Spleen (tissue), 11 donors: ENCODE measurements at regions not wholly inside any gene's neighbourhood (a gene's known extent, or its start where the extent isn't known, plus 50 kb on each side); places are given as distances from the start of the nearest gene placed in this dataset.

Experiments
- DNase-seq: peaks from one replicate; pipeline ENCODE4 v3.0.0-alpha.2; 2020
- H3K27ac ChIP-seq, 8 donors: fragments of 200-600 bp; sonication (generic) in 7 of 8; 1 replicate in 4 of 8; 2 replicates in 4 of 8; pipeline versions ENCODE4 v1.5.0 to v1.8.0; 2016 to 2021; ENCODE audit warnings: inconsistent platforms in 4 of 8, mild to moderate bottlenecking in 4 of 8, moderate library complexity in 1 of 8
- H3K27me3 ChIP-seq, 7 donors: fragments of 200-600 bp; sonication (generic) in 6 of 7; replicated peaks in 1 of 7; 1 replicate in 4 of 7; 2 replicates in 3 of 7; pipeline versions ENCODE4 v1.5.0 to v1.8.0; 2016 to 2021; ENCODE audit warnings: inconsistent platforms in 3 of 7, mild to moderate bottlenecking in 1 of 7
- H3K36me3 ChIP-seq, 6 donors: fragments of 200-600 bp; sonication (generic) in 5 of 6; 1 replicate in 4 of 6; 2 replicates in 2 of 6; pipeline versions ENCODE4 v1.5.0 to v1.8.0; 2016 to 2021; ENCODE audit warnings: inconsistent platforms in 2 of 6
- H3K4me1 ChIP-seq, 6 donors: fragments of 200-600 bp; sonication (generic) in 5 of 6; 1 replicate in 3 of 6; 2 replicates in 3 of 6; pipeline versions ENCODE4 v1.5.0 to v1.8.0; 2016 to 2021; ENCODE audit warnings: inconsistent platforms in 3 of 6
- H3K4me3 ChIP-seq, 8 donors: fragments of 200-600 bp; sonication (generic) in 7 of 8; 1 replicate in 4 of 8; 2 replicates in 4 of 8; pipeline versions ENCODE4 v1.5.0 to v1.8.0; 2016 to 2021; ENCODE audit warnings: inconsistent platforms in 4 of 8, mild to moderate bottlenecking in 4 of 8, moderate library complexity in 2 of 8
- H3K9me3 ChIP-seq, 8 donors: fragments of 200-600 bp; sonication (generic) in 7 of 8; 1 replicate in 4 of 8; 2 replicates in 4 of 8; pipeline versions ENCODE4 v1.5.0 to v1.8.0; 2016 to 2021; ENCODE audit warnings: inconsistent platforms in 4 of 8
- POLR2A ChIP-seq, 3 donors: fragments of 450-650 bp; IDR thresholded peaks; one replicate each; pipeline ENCODE4 v1.5.1; 2017; ENCODE audit warnings: antibody characterized with exemption in 3 of 3, mild to moderate bottlenecking in 1 of 3
- POLR2AphosphoS5 ChIP-seq, 3 donors: sonication (generic); formaldehyde crosslinking; IDR thresholded peaks; one replicate each; pipeline ENCODE4 v1.5.1; 2017; ENCODE audit warnings: antibody characterized with exemption in 3 of 3
- WGBS, 5 donors: extraction: QIAGEN DNeasy Blood & Tissue Kit in 3 of 5; methylation state at CpG; one replicate each; pipeline versions ENCODE4 v1.1.5 to v1.1.7; 2013 to 2018; 5-methylcytosine and 5-hydroxymethylcytosine counted together
- intact Hi-C: fragments of 100-400 bp; cut with DNase I; formaldehyde crosslinking; loops from one replicate; pipeline ENCODE4 v1.15.0; 2023; ENCODE audit warnings: low total_unique reads
- TF ChIP-seq, protein P1 (sequence below), 11 experiments: fragments of 200-600 bp in 7 of 11; fragments of 450-650 bp in 4 of 11; sonication (generic) in 4 of 11; IDR thresholded peaks in 8 of 11; conservative IDR thresholded peaks in 3 of 11; 1 replicate in 7 of 11; 2 replicates in 4 of 11; pipeline versions ENCODE4 v1.4.0 to v1.8.0; 2016 to 2021; ENCODE audit warnings: antibody characterized with exemption in 11 of 11, inconsistent platforms in 4 of 11, mild to moderate bottlenecking in 1 of 11
- donor health status: healthy with polysubstance abuse.
- donor health status: DM: no; HTN: no; CAD: no; lungs with moderate emphysema.
- donor health status: DM: no; HTN: no; CAD: no.
- donor health status: Bipolar disorder and iron deficiency.
- donor health status: healthy.
- donor health status: DM: no; HTN: no; CAD: no.
- donor health status: DM: yes; HTN: yes; CAD: no.

DNA sequence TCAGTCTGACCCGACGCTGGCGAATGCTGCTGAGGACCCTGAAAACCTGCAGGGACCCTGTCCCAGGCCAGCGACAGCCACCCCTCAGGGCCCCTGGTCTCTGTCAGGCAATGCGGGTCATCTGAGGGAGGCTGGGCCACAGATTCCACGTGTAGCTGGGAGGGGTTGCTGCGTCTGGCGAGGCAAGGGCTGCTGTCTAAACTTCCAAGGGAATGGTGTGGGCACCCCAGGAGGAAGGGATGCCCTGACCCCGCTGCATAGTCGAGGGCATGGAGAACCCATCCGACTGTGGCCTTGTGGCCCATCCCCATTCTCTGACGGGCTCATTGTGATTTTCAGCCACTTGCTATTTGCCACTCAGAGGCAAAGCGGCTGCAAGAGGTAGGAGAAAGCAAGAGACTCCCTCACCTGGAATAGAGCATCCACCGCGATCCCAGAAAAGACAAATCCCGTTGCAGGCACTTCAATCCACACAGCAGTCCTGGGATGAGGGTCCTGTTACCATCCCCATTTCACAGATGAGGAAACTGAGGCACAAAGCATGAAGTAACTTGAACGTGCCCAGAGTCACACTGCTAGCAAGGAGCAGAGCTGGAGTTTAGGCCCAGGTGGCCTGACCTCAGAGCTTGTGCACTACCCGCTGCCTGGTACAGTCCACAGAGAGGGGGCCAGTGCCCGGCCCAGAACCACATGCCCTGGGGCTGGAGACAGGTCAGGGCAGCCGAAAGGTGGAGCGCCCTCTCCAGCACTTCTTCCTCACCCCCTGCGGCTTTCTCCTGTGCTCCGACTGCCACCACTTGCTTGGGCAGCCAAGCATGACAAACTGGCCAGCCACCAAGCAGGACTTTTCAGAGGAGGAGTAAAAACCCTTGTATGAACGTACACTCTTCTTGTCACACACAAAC is 163.8 kb upstream of the KLF14 start:
- DNase-seq, result no peak
- H3K36me3 ChIP-seq, result peaks cover 0 to 84% (median 18%) of the 10 kb centered on the region in 6 donors
- TF ChIP-seq, protein P1, sequence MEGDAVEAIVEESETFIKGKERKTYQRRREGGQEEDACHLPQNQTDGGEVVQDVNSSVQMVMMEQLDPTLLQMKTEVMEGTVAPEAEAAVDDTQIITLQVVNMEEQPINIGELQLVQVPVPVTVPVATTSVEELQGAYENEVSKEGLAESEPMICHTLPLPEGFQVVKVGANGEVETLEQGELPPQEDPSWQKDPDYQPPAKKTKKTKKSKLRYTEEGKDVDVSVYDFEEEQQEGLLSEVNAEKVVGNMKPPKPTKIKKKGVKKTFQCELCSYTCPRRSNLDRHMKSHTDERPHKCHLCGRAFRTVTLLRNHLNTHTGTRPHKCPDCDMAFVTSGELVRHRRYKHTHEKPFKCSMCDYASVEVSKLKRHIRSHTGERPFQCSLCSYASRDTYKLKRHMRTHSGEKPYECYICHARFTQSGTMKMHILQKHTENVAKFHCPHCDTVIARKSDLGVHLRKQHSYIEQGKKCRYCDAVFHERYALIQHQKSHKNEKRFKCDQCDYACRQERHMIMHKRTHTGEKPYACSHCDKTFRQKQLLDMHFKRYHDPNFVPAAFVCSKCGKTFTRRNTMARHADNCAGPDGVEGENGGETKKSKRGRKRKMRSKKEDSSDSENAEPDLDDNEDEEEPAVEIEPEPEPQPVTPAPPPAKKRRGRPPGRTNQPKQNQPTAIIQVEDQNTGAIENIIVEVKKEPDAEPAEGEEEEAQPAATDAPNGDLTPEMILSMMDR (IDR thresholded peaks at IDR 0.05 in 8 of 11, conservative IDR thresholded peaks at IDR 0.05 in 3 of 11), result no peak
- TF ChIP-seq POLR2AphosphoS5 (IDR thresholded peaks at IDR 0.05), result peak in 1 of 3 donors; percentile 65
- H3K4me3 ChIP-seq, result no peak overlapping the region
- H3K4me1 ChIP-seq, result peaks cover 34 to 98% (median 75%) of the 10 kb centered on the region in 6 donors
- no peaks in the 10 kb centered on the region for H3K9me3 ChIP-seq
- WGBS, 5 donors, result 74 to 90% (median 83%) methylated on average over 18 to 24 of the region's 24 CpGs
- no peaks in the 10 kb centered on the region for H3K27me3 ChIP-seq
- peak overlapping the region in 6 of 8 donors; percentile 2 to 70 (median 40) for H3K27ac ChIP-seq
- intact Hi-C loops, result loop anchor here (5.0 kb wide), 1 partner anchor 145 kb away; no protein-coding TSS in a partner anchor

DNA sequence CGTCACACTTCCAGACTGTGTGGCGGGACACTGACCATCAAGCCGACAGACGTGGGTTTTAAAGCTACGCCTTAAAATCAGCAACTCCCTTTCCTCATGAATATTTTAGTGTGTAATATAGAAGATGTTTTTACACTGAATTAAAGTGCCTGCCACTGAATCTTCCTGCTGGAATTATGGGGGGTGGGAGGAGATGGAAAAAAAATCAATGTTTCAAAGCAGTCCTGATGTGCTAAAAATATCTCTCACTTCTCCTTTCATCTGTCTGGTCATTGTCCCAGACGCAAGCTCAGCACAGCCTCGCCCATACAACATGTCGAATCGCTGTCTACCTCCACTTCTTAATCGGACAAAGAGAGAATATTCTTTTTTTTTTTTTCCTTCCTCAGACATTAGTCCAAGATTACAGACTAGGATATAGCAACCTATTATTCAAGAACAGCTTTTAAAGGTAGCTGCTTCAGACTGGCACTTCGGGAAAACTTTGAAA is 165.1 kb upstream of the KLF14 start:
- Histone ChIP-seq H3K9me3 (no peaks in the 10 kb centered on the region), H3K27ac (peak overlapping the region in 4 of 8 donors; percentile 22 to 70 (median 58)), H3K36me3 (peaks cover 0 to 92% (median 19%) of the 10 kb centered on the region in 6 donors), H3K27me3 (no peaks in the 10 kb centered on the region), H3K4me3 (no peak overlapping the region), H3K4me1 (peaks cover 40 to 100% (median 82%) of the 10 kb centered on the region in 6 donors)
- intact Hi-C loops, result loop anchor here (5.0 kb wide), 1 partner anchor 143 kb away; no protein-coding TSS in a partner anchor
- no peak for DNase-seq
- 87 to 91% (median 87%) methylated on average over 11 of the region's 11 CpGs for WGBS, 5 donors
- no peak for TF ChIP-seq POLR2AphosphoS5 (IDR thresholded peaks at IDR 0.05)
- no peak for TF ChIP-seq POLR2A (IDR thresholded peaks at IDR 0.05)
- TF ChIP-seq, protein P1 (IDR thresholded peaks at IDR 0.05 in 8 of 11, conservative IDR thresholded peaks at IDR 0.05 in 3 of 11), result no peak

DNA sequence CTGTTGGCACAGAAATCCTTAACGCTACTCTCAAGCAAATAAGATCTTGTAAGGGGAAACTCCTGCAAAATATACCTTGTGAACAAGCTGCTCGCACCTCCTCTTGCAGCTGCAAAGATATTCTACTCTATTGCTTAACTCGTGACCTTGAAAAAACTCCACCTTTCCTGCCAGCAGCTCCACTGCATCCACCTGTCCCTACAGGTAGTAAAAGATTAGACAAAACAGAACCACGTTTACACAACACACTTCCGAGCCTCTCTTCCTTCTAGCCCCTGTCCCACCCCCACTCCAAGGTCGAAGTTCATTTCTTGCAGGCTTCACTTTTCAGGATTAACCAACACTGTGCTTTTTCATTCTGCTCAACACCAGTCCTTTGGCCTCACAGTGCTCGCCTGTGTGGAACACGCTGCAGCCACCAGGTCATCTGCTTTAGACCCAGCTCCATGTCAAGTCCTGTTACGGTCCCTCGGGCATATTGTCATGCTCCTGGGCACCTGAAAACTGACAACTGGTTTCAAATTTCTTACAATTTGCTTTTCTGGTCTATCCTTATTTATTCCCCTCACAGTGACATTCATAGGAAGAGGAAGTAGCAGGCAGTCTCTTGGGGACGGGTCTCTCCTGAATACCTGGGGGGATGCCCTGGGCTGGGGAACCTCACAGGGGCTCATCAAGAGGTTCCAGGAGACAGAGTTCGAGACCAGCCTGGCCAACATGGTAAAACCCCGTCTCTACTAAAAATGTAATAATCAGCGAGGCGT is 165.8 kb upstream of the KLF14 start:
- H3K9me3 ChIP-seq, result no peaks in the 10 kb centered on the region
- peaks cover 46 to 100% (median 82%) of the 10 kb centered on the region in 6 donors for H3K4me1 ChIP-seq
- no peak for DNase-seq
- peak overlapping the region in 4 of 8 donors; percentile 18 to 70 (median 58) for H3K27ac ChIP-seq
- 69 to 79% (median 74%) methylated on average over 15 of the region's 15 CpGs for WGBS, 5 donors
- H3K36me3 ChIP-seq, result peaks cover 0 to 92% (median 21%) of the 10 kb centered on the region in 6 donors
- TF ChIP-seq, protein P1 (IDR thresholded peaks at IDR 0.05 in 8 of 11, conservative IDR thresholded peaks at IDR 0.05 in 3 of 11), result no peak
- TF ChIP-seq POLR2AphosphoS5 (IDR thresholded peaks at IDR 0.05) (peak in 1 of 3 donors; percentile 26), POLR2A (IDR thresholded peaks at IDR 0.05) (no peak)
- no peak overlapping the region for H3K4me3 ChIP-seq
- intact Hi-C loops, result loop anchor here (5.0 to 10.0 kb wide), 2 partner anchors 65 to 142 kb away; no protein-coding TSS in a partner anchor
- H3K27me3 ChIP-seq, result no peaks in the 10 kb centered on the region
